ENCODE measurements at regions not wholly inside any gene's neighbourhood (a gene's known extent, or its start where the extent isn't known, plus 50 kb on each side); places are given as distances from the start of the nearest gene placed in this dataset.

DNA sequence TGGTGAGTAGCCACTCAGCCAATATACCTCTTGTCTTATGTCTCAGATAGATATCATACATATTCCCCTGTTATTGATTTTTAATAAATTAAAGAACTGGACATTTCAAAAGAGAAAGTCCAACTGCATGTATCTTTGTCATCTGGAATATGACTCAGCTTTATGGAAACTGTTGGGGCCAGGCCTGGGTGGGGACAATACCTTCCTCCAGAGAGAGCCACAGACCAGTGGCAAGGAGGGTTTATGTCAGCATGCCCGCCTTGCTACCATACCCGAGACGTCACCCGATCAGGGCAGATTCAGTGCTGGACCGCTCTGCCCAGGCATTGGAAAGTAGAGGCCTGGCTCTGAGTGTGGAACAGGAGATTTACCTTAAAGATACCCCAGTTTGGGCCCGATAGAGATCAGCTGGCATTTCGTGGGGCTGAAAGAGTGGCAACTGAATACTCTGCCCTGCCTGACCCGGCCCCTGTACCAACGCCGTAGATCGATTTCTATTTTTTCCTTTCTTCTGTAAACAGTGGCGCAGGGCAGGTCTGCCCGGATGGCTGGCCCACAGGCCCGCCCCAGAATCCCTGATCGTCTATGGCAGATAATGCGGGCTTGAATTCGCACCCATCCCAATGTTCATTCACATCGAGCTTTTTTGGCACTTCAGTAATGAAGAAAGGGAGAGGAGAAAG, 158.6 kb downstream of the SALL1 start:
- DNase-seq (ENCODE audit: low read depth), result peak; percentile 53

DNA sequence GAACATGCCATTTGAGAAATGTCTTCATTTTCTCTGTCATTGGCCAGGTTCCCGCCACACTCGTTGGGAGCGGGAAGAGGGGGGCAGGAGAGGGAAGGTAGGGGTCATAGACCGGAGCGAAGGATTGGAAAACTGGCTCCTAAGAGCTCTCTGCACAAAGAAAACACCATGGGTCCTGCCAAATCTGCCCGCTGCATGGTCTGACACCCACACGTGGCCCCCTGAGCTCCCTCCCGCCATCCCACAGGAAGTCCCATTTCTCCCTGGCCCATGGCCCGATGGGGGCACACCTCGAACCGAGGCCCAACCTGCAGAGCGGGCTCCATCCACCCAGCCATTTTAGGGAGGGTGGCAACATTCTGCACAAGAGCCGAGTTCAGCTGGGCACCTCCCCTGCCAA, 159.6 kb downstream of the SALL1 start:
- DNase-seq (ENCODE audit: low read depth), result no peak

DNA sequence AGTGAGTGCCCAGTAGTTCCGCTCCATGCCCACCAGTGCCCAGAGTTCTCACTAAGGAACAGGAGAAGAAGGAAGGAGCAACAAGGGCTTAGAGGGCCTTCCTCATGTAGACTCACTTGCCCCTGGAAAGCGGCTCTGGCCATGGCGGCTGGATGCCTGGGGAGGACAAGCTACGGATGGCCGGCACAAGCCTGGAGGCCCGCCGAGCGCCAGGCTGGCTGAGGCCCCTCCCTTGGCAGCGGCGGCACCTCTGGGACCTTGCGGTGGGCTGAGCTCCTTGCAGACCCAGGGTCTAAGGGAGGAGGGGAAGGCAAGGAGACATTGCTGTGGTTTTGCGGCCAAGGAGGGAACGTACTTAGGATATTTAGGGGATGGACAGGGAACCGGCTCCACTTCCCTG, 160.1 kb downstream of the SALL1 start:
- DNase-seq (ENCODE audit: low read depth), result no peak

DNA sequence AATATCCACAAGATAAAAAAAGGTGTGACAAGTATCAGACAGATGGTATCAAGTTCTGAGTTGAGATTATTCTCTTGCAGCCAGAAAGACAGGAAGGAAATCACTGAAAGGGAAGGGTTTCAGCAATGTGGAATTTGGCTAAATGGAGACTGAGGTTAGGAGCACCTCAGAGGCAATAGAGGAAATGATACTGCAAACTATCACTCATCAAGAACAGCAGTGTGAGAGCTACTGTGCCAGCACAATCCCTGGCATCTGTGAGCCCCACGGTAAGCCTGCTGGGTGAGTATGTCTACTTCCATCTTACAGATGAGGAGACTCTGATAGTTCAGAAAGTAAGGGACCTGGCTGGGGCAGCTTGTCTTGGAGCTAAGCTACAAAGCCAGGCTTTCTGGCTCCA, 162.0 kb downstream of the SALL1 start:
- no peak for DNase-seq (ENCODE audit: low read depth)

DNA sequence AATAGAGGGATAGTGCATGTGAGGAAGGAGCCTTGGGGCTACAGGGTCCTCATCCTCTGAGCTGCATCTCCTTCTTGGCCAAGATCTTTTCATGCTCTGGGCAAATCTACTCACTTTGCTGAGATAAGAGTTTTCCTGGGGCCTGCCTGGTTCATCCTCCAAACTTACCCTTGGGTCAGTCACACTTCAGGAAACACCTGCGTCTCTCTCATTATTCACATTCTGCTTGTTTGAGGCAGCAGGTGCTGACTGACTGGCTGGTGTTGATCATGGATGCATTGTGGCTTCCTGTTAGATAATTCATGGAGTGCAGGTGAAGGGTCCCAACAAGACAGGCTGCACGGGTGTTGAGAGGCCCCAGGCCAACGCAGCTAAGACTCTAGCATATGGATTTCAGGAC, 162.6 kb downstream of the SALL1 start:
- no peak for DNase-seq (ENCODE audit: low read depth)

DNA sequence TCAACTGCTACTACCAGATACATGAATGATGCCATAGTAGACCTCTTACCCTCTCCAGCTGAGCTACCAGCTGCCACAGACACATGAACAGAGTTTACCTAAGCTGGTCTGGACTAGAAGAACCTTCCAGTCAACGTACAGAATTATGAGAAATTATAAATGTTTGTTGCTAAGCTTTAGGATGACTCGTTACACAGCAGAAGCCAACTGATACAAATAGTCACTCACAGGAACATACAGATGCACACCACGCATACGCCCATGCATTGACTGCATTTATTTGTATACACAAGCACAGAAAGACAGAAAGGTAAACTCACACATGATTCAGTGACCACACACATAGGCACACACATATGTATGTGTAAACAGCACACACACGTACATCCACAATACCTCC, 164.6 kb downstream of the SALL1 start:
- no peak for DNase-seq (ENCODE audit: low read depth)

DNA sequence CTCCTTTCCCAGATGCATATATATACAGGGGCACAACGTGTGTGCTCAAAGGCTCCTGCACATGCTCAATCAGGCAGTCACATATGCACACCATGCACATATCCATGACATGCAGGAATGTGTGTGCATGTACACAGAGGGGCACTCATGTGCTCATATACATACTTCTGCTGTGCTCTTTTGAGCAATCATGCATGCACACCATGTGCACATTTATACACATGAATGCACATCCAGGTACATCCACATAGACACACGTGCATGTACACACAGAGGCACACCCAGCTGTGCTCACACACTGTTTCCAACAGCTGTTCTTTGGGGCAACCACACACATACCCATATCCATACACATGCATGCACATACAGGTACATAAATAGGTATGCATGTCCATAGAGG, 165.3 kb downstream of the SALL1 start:
- no peak for DNase-seq (ENCODE audit: low read depth)

DNA sequence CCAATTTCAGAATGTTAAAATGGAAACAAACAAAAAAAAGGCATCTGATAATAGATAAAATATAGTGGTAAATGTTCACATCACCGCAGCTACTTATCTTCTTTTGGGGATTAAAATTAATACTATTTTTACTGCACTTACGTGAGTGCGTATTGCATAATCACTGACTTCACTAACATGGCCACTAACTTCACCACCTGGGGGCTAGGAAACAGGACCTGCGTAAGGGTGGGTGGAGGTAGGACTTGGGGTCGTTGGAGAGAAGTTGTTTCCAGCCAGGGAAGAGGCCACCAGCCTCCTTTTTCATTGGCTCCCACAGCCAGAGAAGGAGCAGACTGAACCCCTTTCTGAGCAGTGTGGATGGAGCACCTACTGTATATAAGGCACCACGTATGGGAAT, 166.4 kb downstream of the SALL1 start:
- DNase-seq (ENCODE audit: low read depth), result no peak

DNA sequence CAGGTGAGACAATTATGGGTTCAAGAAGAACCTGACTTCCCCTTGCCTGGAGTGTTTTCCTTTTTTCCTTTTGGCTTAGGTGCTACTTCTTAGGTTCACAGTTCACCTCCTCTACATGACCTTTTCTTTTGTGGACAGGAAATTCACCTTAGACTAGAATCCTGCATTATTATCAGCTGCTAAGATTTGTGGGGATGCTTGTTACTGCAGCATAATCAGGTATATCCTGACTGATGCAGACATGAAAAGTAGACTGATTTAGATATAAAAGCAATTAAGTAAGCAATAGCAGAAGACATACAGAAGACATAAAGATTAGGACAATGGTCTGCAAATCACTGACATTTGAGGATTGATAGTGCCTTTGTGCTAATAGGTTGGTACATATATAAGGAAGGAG, 168.3 kb downstream of the SALL1 start:
- DNase-seq (ENCODE audit: low read depth), result no peak

DNA sequence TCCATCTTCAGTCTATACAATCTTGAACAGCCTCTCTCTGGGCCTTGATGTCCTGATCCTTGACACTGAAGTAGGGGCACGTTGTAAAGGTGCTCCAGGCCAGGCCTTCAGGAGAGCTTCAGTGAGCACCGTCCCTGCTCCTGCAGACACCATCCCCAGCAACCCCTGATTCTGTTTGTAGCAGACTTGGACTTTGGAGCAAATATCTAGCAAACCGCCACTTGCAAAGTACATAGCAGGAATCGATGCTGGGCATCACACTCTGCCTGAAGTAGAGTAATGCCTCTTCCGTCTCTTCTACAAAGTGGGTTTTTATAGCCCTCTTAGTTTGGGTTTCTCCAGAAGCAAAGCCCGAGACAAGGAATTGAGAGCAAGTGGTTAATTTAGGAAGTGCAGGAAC, 169.1 kb downstream of the SALL1 start:
- no peak for DNase-seq (ENCODE audit: low read depth)

DNA sequence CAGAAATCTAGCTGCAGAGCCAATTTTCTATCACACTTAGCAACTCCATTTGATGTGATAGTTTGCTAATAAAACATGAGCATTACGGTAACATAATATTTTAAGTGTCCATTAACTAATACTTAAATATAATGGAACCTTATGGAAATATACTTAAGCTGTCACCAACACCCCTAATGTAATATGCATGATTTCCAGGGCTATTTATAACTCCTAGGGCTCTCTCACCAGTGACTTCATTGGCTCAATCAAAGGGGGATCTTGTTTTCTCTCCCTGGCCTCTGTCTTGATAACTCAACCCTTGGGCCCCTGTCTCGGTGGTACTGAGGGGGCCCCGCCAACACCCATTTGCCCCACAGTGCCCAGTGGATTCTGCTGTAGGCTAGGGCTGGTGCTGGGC, 170.4 kb downstream of the SALL1 start:
- DNase-seq (ENCODE audit: low read depth), result no peak

DNA sequence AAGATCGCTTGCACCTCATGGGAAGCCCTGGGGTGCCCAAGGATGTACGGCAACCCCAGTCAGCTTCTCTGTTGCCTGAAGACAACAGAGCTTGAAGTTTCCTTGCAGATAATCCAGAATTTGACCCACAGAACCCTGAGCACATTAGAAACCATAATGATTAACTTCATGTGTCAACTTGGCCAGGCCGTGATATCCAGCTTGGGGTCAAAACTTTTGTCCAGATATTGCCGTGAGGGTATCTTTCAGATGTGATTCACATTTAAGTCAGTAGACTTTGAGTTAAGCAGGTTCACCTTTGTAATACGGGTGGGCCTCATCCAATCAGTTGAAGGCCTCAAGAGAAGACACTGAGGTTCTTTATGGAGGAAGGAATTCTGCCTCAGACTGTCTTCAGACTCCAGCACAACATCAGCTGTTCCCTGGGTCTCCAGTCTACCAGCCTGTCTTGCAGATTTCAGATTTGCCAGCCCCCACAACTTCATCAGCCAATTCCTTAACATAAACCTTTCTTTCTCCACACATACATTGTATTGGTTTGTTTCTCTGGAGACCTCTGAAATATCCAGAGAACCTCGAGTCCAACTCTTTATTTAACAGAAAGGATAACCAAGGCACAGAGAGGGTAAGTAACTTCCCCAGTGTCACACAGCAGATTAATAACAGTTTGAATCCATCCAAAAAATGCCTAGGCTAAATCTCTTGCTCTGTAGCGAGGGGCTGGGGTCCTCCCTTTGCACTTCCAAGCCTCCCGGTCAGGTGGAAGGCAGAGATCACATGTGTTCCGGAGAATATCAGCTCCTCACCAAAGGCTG, 171.1 kb downstream of the SALL1 start:
- no peak for DNase-seq (ENCODE audit: low read depth)

DNA sequence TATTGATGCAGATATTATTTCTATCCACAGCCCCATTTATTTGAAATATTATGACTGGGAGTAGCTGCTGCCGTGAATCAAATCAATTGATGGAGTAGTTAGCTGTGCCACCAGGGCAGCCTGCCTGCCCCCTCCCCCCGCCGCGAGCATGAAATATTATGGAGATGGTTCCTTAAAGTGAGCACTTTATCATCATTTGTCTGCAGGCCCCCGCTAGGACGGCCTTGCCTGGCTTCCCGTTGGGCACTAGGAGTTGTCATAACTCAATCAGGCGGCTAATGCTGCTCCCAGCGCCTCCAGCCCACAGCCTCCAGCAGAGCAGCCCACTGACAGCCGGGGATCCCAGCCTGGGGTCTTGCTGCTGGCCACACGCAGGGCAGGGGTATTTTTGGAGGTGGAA, 173.9 kb downstream of the SALL1 start:
- no peak for DNase-seq (ENCODE audit: low read depth)

DNA sequence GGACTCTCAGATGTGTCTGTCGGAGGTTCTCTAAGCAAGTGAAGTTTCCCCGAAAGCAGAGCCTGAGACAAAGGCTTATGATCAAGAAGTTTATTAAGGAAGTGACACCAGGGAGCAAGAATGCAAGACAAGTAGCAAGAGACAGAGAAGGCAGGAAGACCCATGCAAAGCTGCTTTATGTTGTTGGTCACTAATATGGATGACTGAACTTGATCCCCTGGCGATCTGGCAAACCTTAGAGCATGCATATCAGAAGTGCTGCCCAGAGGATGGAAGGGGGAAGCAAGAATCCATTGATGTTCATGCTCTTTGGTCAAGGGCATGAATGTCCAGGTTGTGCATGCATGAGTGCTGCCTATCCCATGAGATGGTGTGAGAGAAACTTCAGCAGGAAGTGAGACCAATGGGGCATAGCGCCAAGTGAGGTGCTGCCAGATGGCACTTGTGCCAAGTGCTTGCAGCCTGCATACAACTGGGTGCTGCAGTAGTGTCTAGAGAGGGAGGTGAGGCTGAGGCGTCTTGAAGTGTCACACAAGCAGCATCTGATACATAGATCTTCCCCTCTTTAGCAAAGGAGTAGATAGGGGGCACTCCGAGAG, 176.5 kb downstream of the SALL1 start:
- peak; percentile 14 for DNase-seq (ENCODE audit: low read depth)

DNA sequence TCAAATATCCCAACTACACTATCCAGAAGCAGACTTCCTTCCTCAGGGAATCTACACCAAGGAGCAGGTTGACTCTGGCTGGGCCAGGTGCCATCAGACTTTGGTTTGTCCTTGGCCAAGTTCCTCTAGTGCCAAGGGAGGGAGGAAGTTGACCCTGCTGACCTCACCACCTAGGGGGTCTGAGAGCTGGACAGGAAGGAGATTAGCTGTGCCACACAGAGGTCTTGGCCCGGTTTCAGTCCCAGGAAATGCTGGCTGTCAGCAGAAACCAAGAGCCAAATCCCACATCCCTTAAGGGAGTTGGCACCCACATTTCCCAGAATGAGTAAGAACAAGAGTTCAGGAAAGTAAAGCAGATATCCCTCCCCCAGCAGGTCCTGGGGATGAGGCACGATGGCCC, 178.2 kb downstream of the SALL1 start:
- DNase-seq (ENCODE audit: low read depth), result peak; percentile 66

DNA sequence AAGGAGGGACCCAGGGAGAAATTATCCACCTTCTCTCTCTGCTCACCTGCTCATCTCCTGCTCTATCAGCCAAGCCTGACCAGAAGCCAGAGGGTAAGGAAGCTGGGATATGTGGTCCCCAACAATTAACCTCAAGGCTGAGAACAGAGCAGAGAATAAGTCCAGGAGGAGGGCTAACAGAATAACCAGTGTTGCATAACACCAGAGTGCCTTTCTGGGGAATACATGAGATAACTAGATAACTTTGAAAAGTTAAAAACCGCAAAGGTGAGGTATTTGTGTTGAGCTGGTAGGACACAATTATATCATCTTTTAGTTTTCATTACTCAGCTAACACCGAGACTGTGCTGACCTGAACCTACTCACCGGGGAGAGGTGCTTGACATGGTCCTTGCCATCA, 180.8 kb downstream of the SALL1 start:
- DNase-seq (ENCODE audit: low read depth), result no peak

DNA sequence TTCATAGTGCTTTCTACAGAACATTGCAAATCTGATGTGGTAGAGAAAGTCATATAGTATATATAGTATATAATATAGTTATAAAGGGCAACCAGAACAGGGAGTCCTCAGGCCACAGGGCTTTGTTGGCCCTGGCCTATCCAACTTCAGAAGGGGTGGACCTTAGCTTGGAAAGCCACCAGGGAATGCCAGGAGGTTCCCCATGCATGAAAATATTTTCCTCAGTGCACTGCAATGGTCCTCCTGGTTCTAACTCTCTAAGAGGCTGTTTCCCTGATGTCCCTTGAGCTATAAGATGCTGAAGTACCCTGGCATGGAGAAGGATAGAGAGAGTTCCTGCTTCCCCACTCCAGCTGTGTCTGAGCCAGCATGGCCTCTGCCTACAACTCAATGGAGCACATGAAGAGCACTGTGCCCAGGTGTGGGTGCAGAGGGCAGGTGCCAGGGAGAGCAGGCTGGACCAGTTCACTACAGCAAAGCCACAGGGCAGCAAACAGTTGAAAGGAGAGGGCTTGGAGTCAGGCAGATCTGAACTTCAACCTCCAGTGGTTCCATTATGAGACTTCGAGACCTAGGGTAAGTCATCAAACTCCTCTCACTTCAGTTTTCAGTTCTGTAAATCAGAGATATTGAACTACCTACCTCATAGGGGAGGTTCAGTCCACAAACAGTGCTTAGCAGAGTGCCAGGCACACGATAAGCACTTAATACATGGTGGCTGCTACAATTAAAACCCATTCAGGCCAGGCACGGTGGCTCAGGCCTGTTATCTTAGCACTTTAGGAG, 183.1 kb downstream of the SALL1 start:
- no peak for DNase-seq (ENCODE audit: low read depth)

DNA sequence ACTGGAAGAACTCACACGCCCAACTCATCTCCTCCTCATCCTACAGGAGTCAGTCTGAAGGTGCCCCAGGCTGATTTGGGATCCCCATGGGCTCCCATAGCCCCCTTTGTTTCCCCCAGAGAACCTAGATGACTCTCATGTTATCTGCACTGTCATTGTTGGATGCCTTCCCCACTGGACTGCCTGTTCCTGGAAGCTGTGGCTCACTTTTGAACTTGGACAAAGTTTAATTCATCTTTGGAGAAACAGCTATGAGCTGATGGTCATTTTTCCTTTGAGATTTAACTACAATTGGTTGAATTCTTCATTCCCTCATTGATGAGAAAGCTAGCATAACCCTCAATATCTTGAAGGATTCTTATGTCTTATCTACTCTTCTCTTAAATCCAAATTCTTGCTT, 186.6 kb downstream of the SALL1 start:
- no peak for DNase-seq (ENCODE audit: low read depth)

DNA sequence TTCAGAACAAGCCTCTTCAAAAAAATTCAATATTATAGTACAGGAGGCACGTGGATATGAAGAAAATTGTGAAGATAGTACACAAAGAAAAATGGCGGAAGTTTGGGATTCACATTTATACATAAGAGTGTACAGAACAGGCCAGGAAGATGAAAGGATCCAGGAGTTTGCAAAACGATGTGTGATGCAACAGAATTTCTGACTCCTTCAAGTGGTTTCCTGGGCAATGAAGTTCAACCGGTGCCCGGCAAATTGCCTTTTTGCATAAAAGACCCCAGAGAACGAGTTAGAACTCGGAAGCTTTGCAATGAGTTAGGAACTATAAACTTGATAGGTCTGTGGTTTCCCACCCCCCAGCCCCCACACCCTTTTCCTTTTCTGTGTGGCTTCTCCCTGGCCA, 189.1 kb downstream of the SALL1 start:
- DNase-seq (ENCODE audit: low read depth), result no peak

DNA sequence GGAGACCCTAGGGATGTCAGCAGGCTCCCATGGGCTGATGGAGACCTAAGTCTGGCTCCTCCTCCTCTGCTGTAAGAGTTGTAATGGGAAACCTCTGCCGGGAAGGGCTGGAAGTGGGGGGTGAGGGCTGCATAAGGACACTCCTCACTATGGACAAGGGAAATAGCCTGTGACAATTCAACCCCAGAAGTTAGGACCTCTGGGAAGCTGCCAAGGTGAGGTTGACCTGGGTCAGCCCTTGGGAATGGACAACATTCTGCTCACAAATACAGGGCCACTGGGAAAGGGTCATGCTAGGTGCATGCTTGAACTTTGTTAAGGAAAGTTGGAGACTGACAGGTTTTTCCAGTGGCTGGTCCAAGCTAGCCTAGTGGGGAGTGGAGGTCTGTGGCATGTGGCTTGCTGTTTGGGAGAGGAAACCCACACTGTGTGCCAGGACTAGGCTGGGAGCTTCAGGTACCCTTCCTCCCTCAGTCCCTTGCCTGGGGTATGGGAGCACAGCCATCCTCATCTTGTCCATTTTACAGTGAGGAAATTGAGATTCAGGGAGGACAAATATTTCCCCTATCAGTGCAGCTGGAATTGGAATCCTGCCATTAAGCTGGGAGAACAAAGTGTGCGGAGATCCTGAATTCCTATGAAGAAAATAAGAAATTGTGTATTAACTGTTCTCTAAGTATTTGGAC, 190.4 kb downstream of the SALL1 start:
- DNase-seq (ENCODE audit: low read depth), result no peak

DNA sequence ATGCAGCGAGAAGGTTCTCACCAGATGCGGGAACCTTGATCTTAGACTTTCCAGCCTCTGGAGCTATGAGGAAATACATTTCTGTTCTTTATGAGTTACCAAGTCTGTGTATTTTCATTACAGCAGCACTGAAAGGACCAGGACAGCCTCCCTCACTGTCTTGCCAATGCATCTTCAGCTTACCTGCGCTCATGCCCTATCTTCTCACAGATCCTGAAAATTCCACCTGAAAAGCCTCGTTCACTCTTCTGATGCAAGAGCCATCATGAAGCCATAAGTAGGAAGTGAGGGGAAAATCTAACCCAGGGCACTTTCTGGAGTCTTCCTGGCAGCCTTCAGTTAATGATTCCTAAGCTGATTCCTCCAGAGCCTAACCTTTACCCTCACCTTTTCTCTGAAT, 194.0 kb downstream of the SALL1 start:
- DNase-seq (ENCODE audit: low read depth), result no peak

DNA sequence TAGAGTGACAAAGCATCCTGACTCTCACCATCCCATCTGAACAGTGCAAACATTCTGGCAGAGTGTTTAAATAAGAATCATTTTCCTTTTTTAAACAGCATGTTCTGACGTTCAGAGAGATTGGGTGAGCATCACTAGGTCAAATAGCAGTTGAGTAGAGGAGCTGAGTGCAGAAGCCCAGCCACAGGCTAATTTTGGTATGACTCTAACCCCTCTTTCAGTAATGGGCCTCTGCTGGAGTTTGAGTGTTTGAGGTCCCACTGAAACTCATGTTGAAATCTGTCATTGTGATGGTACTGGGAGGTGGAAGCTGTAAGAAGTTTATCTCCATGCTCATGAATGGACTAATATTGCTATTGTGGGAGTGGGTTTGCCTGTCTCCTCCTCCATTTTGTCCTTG, 194.4 kb downstream of the SALL1 start:
- no peak for DNase-seq (ENCODE audit: low read depth)
